ENCODE measurements at regions not wholly inside any gene's neighbourhood (a gene's known extent, or its start where the extent isn't known, plus 50 kb on each side); places are given as distances from the start of the nearest gene placed in this dataset.

GRCh38 chr4:66590488-66591215 is 920.4 kb upstream of the EPHA5 start:
- Mint-ChIP-seq H3K27me3 (ENCODE audit: low read depth, unreplicated experiment) (no peaks in the 10 kb centered on the region), H3K4me1 (ENCODE audit: low read depth, unreplicated experiment) (no peaks in the 10 kb centered on the region), H3K36me3 (ENCODE audit: low read depth, unreplicated experiment) (no peaks in the 10 kb centered on the region), H3K4me3 (ENCODE audit: unreplicated experiment) (no peak overlapping the region), H3K9me3 (ENCODE audit: unreplicated experiment) (no peaks in the 10 kb centered on the region), H3K27ac (ENCODE audit: unreplicated experiment) (no peak overlapping the region)
- no peaks in the 10 kb centered on the region for H4K20me1 ChIP-seq (ENCODE audit: insufficient read depth, low read length)
- H3K4me3 ChIP-seq (ENCODE audit: insufficient read depth, low read depth, low read length): no peak overlapping the region
- peak; percentile 66 for DNase-seq (ENCODE audit: low read depth)
- H3K9ac ChIP-seq (ENCODE audit: low read length): no peak overlapping the region
- no peaks in the 10 kb centered on the region for H3K36me3 ChIP-seq (ENCODE audit: insufficient read depth, low read length)
- H3K79me2 ChIP-seq (ENCODE audit: insufficient read depth, low read length): no peaks in the 10 kb centered on the region
- no peak overlapping the region for H2AFZ ChIP-seq (ENCODE audit: low read depth, low read length)
- no peaks in the 10 kb centered on the region for H3K27me3 ChIP-seq (ENCODE audit: insufficient read depth, low read length)
- H3K9me3 ChIP-seq (ENCODE audit: insufficient read depth, low read depth, low read length): no peaks in the 10 kb centered on the region
- TF ChIP-seq EZH2 (IDR thresholded peaks at IDR 0.05; ENCODE audit: insufficient read depth, low read length): no peak
- no peak for TF ChIP-seq CTCF (IDR thresholded peaks at IDR 0.05; ENCODE audit: insufficient read depth, low read depth, low read length)
- no peak overlapping the region for H3K27ac ChIP-seq (ENCODE audit: low read depth, low read length)
- no peak for FAIRE-seq
- no peaks in the 10 kb centered on the region for H3K4me1 ChIP-seq (ENCODE audit: insufficient read depth, low read length)
- H3K4me2 ChIP-seq (ENCODE audit: low read length): no peak overlapping the region

- Histone ChIP-seq H3K4me1 (ENCODE audit: insufficient read depth, low read length) (no peaks in the 10 kb centered on the region), H3K9ac (ENCODE audit: low read length) (no peak overlapping the region), H3K4me2 (ENCODE audit: low read length) (no peak overlapping the region), H3K79me2 (ENCODE audit: insufficient read depth, low read length) (no peaks in the 10 kb centered on the region), H3K9me3 (ENCODE audit: insufficient read depth, low read depth, low read length) (no peaks in the 10 kb centered on the region), H3K4me3 (ENCODE audit: insufficient read depth, low read depth, low read length) (no peak overlapping the region), H3K27me3 (ENCODE audit: insufficient read depth, low read length) (no peaks in the 10 kb centered on the region), H4K20me1 (ENCODE audit: insufficient read depth, low read length) (no peaks in the 10 kb centered on the region), H3K36me3 (ENCODE audit: insufficient read depth, low read length) (no peaks in the 10 kb centered on the region), H2AFZ (ENCODE audit: low read depth, low read length) (no peak overlapping the region), H3K27ac (ENCODE audit: low read depth, low read length) (no peak overlapping the region)
- no peaks in the 10 kb centered on the region for H3K9me3 Mint-ChIP-seq (ENCODE audit: unreplicated experiment)
- H3K27me3 Mint-ChIP-seq (ENCODE audit: low read depth, unreplicated experiment): no peaks in the 10 kb centered on the region
- no peak overlapping the region for H3K4me3 Mint-ChIP-seq (ENCODE audit: unreplicated experiment)
- TF ChIP-seq EZH2 (IDR thresholded peaks at IDR 0.05; ENCODE audit: insufficient read depth, low read length) (no peak), CTCF (IDR thresholded peaks at IDR 0.05; ENCODE audit: insufficient read depth, low read depth, low read length) (no peak)
- no peak for DNase-seq (ENCODE audit: low read depth)
- H3K4me1 Mint-ChIP-seq (ENCODE audit: low read depth, unreplicated experiment): no peaks in the 10 kb centered on the region
- no peak for FAIRE-seq
- H3K27ac Mint-ChIP-seq (ENCODE audit: unreplicated experiment): no peak overlapping the region
- no peaks in the 10 kb centered on the region for H3K36me3 Mint-ChIP-seq (ENCODE audit: low read depth, unreplicated experiment)
Observed at GRCh38 chr4:66589183-66589582, 918.9 kb upstream of the EPHA5 start.

- Mint-ChIP-seq H3K4me1 (ENCODE audit: low read depth, unreplicated experiment) (no peaks in the 10 kb centered on the region), H3K9me3 (ENCODE audit: unreplicated experiment) (no peaks in the 10 kb centered on the region), H3K36me3 (ENCODE audit: low read depth, unreplicated experiment) (no peaks in the 10 kb centered on the region), H3K4me3 (ENCODE audit: unreplicated experiment) (no peak overlapping the region), H3K27me3 (ENCODE audit: low read depth, unreplicated experiment) (no peaks in the 10 kb centered on the region), H3K27ac (ENCODE audit: unreplicated experiment) (no peak overlapping the region)
- Histone ChIP-seq H3K4me3 (ENCODE audit: insufficient read depth, low read depth, low read length) (no peak overlapping the region), H3K27ac (ENCODE audit: low read depth, low read length) (no peak overlapping the region), H3K79me2 (ENCODE audit: insufficient read depth, low read length) (no peaks in the 10 kb centered on the region), H3K9ac (ENCODE audit: low read length) (no peak overlapping the region), H4K20me1 (ENCODE audit: insufficient read depth, low read length) (no peaks in the 10 kb centered on the region), H3K9me3 (ENCODE audit: insufficient read depth, low read depth, low read length) (no peaks in the 10 kb centered on the region), H3K4me1 (ENCODE audit: insufficient read depth, low read length) (no peaks in the 10 kb centered on the region), H3K27me3 (ENCODE audit: insufficient read depth, low read length) (no peaks in the 10 kb centered on the region), H3K36me3 (ENCODE audit: insufficient read depth, low read length) (no peaks in the 10 kb centered on the region), H2AFZ (ENCODE audit: low read depth, low read length) (no peak overlapping the region), H3K4me2 (ENCODE audit: low read length) (no peak overlapping the region)
- TF ChIP-seq EZH2 (IDR thresholded peaks at IDR 0.05; ENCODE audit: insufficient read depth, low read length): no peak
- TF ChIP-seq CTCF (IDR thresholded peaks at IDR 0.05; ENCODE audit: insufficient read depth, low read depth, low read length): no peak
- no peak for DNase-seq (ENCODE audit: low read depth)
- no peak for FAIRE-seq
Observed at GRCh38 chr4:66585767-66586166, 915.5 kb upstream of the EPHA5 start.

All from astrocyte (in vitro differentiated cells and primary cell).